Astrocyte of the hippocampus (primary cell): ENCODE measurements at regions not wholly inside any gene's neighbourhood (a gene's known extent, or its start where the extent isn't known, plus 50 kb on each side); places are given as distances from the start of the nearest gene placed in this dataset.

Experiments
- DNase-seq: peaks from one replicate; pipeline ENCODE4 v3.0.0; 2011; ENCODE audit warnings: low read depth, low spot score

DNA sequence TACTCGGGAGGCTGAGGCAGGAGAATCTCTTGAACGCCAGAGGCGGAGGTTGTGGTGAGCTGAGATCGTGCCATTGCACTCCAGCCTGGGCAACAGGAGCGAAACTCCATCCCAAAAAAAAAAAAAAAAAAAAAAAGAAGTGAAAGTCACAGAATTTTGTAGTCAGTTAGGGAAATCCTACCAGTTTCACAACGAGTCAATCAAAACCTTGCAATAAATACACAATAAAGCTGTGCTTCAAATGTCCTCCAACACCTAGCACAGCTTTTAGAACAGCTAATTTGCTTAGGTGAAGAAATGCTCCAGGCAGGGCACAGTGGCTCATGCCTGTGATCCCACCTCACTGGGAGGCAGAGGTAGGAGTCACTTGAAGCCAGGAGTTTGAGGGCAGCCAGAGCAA, 112.8 kb upstream of the ATF7IP start:
- DNase-seq, result no peak

- peak; percentile 46 for DNase-seq
Observed at GRCh38 chr12:14253496-14253895, 112.0 kb upstream of the ATF7IP start.

GRCh38 chr12:14254781-14255180, 110.7 kb upstream of the ATF7IP start:
- no peak for DNase-seq

GRCh38 chr12:14256121-14256520, 109.4 kb upstream of the ATF7IP start:
- no peak for DNase-seq

- peak; percentile 79 for DNase-seq
Observed at GRCh38 chr12:14256555-14257169, 108.8 kb upstream of the ATF7IP start.

DNA sequence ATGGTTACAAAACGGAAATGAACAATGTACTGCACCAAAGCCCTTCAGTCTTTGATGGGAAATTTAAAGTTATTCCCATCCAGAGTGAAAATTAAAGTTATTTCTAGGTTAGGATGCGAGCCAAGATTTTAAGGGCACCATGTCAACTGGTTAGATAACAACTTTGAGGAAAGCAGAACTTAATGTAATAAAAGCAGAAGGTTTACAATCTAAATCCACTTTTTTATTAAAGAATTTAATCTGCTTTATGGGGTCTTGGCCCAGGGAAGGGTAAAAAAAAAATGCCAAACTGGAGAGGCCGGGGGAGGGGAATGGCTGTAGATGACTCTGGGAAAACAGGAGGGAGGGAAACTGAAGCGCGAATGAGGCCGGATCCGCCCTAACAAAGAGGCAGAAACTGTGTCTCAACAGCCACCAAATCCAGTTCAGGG, 108.2 kb upstream of the ATF7IP start:
- no peak for DNase-seq

GRCh38 chr12:14257734-14258574, 107.5 kb upstream of the ATF7IP start:
- DNase-seq, result peak; percentile 98

DNA sequence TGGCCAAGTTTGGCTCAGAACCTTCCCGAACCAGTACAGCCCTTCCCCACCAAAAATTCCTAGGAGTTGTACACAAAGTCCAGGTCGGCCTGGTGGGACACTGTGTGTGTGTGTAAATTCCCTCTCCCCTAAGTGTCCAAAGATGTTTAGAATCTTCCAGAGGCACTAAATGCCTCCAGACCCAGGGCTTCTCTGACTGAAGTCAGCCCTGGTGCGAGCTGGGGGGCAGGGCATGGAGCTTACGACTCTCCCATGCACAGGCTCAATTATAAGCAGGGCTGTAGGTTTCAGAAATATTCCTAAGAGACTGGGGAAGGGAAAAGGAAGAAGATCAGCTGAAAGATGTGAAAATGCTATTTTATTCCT, 106.9 kb upstream of the ATF7IP start:
- DNase-seq, result no peak

DNA sequence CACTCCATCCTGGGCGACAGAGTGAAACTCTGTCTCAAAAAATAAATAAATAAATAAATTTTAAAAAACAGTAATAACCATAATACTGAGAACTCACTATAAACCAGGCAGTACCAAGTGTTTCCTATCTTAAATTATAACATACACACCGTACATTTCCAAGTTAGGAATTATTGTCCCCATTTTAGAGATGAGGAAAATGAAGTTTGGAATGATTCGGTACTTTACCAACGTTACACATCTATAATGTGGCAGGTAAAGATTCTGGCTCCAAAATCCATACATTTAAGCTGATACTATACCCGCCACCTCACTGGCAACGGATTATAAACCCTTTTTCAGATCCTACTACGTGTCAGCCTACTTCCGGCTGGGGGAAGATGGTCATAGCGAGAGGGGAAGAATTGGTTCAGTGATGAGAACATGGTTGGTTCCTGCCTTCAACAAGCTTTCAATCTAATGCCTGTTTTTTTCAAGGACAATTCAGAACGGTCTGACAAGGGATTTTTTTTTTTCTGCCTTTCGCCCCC, 105.9 kb upstream of the ATF7IP start:
- no peak for DNase-seq

DNA sequence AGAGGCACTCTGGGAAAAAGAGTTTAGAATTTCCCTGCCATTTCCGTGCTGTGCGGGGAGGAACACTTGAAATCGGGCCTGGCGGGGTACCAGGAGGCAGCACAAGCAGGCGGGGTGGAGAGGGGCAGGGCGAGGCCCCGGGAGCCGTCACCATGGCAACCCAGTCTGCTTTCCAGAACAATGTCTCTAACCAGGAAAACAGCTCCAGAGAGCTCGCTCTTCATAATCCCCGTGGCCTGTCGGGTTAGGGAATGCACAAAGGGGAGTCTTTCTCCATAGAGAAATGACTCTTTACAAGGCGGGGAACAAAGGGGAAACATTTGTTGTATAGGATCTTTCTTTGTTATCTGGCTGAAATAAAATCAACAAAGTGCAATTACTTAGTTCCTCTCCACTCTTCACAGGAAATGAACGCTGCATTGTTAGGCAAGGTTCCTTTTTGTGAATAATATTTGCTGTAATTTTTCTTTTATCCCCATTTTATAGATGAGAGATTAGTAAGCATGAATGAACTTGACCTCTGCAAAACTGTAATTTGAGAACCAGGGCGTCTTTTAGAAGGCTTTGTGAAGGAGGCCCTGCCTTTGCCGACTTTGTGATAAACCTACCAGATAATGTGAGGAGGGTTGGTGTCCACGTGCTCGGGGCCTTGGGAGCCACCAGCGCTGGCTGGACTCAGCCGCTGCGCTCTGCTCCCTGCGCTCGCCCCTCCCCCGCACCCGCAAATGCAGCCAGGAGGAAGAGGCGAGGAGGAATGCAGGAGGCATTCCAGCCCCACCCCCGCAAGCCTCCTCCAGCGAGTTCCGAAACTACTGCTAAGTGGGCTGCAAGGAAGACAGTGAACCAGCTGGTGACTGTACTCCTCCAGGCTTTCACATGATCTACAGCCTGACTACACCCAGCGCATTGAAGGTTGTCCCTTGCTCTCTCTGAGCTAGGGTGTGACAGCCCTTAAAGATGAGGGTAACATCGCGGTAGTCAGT, 105.2 kb upstream of the ATF7IP start:
- peak; percentile 94 for DNase-seq

GRCh38 chr12:14261096-14261495, 104.4 kb upstream of the ATF7IP start:
- DNase-seq, result no peak

- DNase-seq, result no peak
Observed at GRCh38 chr12:14261861-14262260, 103.6 kb upstream of the ATF7IP start.

GRCh38 chr12:14262771-14263511, 102.5 kb upstream of the ATF7IP start:
- no peak for DNase-seq

DNA sequence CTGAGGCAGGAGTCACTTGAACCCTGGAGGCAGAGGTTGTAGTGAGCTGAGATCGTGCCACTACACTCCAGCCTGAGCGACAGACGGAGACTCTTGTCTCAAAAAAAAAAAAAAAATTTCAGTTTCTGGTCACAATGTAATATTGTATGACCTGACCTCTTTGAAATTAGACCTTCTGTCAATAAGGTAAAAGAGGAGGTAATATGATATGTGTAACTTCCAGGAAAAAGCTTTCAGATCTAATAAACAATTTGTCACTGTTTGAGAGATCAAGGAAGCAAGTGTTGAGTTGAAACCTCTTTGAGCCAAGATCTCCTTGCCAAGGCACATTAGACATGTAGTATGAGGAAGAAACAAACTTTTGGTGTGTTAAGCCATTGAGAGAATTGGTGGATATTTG, 101.7 kb upstream of the ATF7IP start:
- no peak for DNase-seq

- no peak for DNase-seq
Observed at GRCh38 chr12:14264316-14264715, 101.2 kb upstream of the ATF7IP start.

GRCh38 chr12:14264778-14265177, 100.7 kb upstream of the ATF7IP start:
- DNase-seq, result no peak

DNA sequence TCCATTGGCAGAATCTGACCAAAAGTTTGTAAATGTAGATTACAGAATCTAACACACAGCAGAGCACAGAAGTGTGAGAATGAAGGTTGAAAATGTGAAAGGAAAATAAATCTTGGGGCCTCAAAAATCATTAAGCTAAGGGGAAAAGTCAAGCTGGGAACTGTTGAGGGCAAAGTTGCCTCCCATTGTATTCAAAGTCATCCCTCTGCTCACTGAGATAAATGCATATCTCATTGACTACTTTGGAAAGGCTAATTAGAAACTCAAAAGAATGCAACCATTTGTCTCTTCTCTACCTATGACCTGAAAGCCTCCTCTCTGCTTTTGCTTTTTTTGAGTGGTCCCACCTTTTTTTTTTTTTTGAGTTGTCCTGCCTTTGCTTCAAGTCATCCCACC, 97.4 kb upstream of the ATF7IP start:
- no peak for DNase-seq

- DNase-seq, result no peak
Observed at GRCh38 chr12:14270392-14270791, 95.1 kb upstream of the ATF7IP start.

- DNase-seq, result no peak
Observed at GRCh38 chr12:14272956-14273912, 92.2 kb upstream of the ATF7IP start.

DNA sequence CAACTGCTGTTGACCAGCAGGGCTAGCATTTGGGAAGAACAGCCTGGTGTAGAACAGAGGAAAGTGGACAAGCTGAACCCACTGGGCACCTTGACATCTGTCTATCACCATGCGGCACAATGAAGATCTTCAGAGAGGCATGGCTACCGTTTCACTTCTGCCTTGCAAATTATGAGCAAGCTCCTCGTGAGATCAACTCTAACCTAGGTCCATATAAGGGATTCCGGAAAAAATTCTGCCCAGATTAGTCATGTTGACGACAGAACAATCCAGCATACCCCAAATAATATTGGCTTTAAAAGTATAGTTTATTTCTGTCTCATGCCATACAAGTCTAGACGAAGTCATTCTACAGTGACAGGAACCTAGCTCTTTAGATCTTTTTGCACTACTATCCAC, 91.6 kb upstream of the ATF7IP start:
- no peak for DNase-seq
